A549 (cell line): ENCODE measurements at regions not wholly inside any gene's neighbourhood (a gene's known extent, or its start where the extent isn't known, plus 50 kb on each side); places are given as distances from the start of the nearest gene placed in this dataset.

Experiments used
- CEBPB ChIP-seq, 2 experiments: fragments of >200 bp in 1 of 2; sonication (Bioruptor Twin) in 1 of 2; formaldehyde crosslinking in 1 of 2; IDR thresholded peaks; 2 replicates each; pipeline ENCODE4 v1.6.1; 2012 to 2016
- ELK1 ChIP-seq: fragments of 150-350 bp; IDR thresholded peaks from 2 replicates; pipeline ENCODE4 v1.6.1; 2014; ENCODE audit warnings: low read depth, mild to moderate bottlenecking, low read length
- EP300 ChIP-seq, 2 experiments: fragments of >200 bp; sonication (Bioruptor Twin); formaldehyde crosslinking; IDR thresholded peaks; 2 replicates in 1 of 2; 3 replicates in 1 of 2; pipeline ENCODE4 v1.6.1; 2016 to 2017
- JUNB ChIP-seq: fragments of >200 bp; sonication (Bioruptor Twin); formaldehyde crosslinking; IDR thresholded peaks from 2 replicates; pipeline ENCODE4 v1.6.1; 2016
- MYC ChIP-seq: IDR thresholded peaks from 2 replicates; pipeline ENCODE4 v1.6.1; 2012; ENCODE audit warnings: mild to moderate bottlenecking, inconsistent platforms, low read length, improper control_type of control experiment, borderline replicate concordance
- PHF8 ChIP-seq: fragments of 200-600 bp; sonication (generic); IDR thresholded peaks from 2 replicates; pipeline ENCODE4 v1.6.1; 2016; ENCODE audit warnings: low read depth, mild to moderate bottlenecking, antibody characterized with exemption, moderate library complexity, borderline replicate concordance
- POLR2AphosphoS2 ChIP-seq: conservative IDR thresholded peaks from 2 replicates; pipeline ENCODE4 v1.6.1; 2012; ENCODE audit warnings: low read length, improper control_type of control experiment, inconsistent platforms
- REST ChIP-seq: fragments of 200-600 bp; sonication (generic); IDR thresholded peaks from 2 replicates; pipeline ENCODE4 v1.6.1; 2016; ENCODE audit warnings: antibody characterized with exemption, mild to moderate bottlenecking, moderate library complexity
- USF2 ChIP-seq: fragments of 450-650 bp; IDR thresholded peaks from 2 replicates; pipeline ENCODE4 v1.6.1; 2014; ENCODE audit warnings: antibody characterized with exemption
- ZFP36 ChIP-seq: fragments of 450-650 bp; IDR thresholded peaks from 2 replicates; pipeline ENCODE4 v1.6.1; 2014; ENCODE audit warnings: borderline replicate concordance; ENCODE audit not compliant: partially characterized antibody
- TF ChIP-seq, protein P1 (sequence below): fragments of >200 bp; sonication (Bioruptor Twin); formaldehyde crosslinking; IDR thresholded peaks from 3 replicates; pipeline ENCODE4 v1.5.1; 2016
- TF ChIP-seq, protein P2 (sequence below): IDR thresholded peaks from 2 replicates; pipeline ENCODE4 v1.6.1; 2012

DNA sequence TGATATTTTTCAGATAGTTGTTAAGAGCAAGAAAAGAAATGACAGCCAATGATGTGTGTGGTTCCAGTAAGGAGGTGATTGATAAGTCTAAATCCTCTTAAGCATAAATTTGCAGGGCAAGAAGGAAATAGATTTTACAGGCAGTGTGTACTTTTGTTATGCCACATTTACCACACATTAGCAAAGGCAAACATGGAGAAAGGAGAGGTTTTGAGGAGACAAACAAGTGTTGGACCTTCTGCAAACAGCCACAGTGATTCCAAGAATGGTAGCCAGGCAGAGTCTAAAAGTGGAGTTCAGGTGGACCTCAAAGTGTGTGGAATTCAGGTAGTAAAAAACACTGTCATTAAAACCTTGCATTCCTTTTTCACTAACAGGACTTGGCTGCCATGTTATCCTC lies 295.9 kb upstream of the ITGA1 start:
- TF ChIP-seq REST (no peak), MYC (no peak), PHF8 (no peak), JUNB (no peak), POLR2AphosphoS2 (no peak), USF2 (no peak), ZFP36 (no peak), EP300 (IDR thresholded peaks at IDR 0.05) (no peak), ELK1 (no peak), CEBPB (IDR thresholded peaks at IDR 0.05) (no peak)
- TF ChIP-seq, protein P1, sequence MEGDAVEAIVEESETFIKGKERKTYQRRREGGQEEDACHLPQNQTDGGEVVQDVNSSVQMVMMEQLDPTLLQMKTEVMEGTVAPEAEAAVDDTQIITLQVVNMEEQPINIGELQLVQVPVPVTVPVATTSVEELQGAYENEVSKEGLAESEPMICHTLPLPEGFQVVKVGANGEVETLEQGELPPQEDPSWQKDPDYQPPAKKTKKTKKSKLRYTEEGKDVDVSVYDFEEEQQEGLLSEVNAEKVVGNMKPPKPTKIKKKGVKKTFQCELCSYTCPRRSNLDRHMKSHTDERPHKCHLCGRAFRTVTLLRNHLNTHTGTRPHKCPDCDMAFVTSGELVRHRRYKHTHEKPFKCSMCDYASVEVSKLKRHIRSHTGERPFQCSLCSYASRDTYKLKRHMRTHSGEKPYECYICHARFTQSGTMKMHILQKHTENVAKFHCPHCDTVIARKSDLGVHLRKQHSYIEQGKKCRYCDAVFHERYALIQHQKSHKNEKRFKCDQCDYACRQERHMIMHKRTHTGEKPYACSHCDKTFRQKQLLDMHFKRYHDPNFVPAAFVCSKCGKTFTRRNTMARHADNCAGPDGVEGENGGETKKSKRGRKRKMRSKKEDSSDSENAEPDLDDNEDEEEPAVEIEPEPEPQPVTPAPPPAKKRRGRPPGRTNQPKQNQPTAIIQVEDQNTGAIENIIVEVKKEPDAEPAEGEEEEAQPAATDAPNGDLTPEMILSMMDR = no peak
- TF ChIP-seq, protein P2, sequence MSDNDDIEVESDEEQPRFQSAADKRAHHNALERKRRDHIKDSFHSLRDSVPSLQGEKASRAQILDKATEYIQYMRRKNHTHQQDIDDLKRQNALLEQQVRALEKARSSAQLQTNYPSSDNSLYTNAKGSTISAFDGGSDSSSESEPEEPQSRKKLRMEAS = no peak
